Prostate gland (tissue), 2 donors: ENCODE measurements at regions not wholly inside any gene's neighbourhood (a gene's known extent, or its start where the extent isn't known, plus 50 kb on each side); places are given as distances from the start of the nearest gene placed in this dataset.

Experiments used
- POLR2A ChIP-seq: fragments of 450-650 bp; IDR thresholded peaks from one replicate; pipeline ENCODE4 v1.6.1; 2016; ENCODE audit warnings: antibody characterized with exemption, mild to moderate bottlenecking
- POLR2AphosphoS5 ChIP-seq: sonication (generic); formaldehyde crosslinking; IDR thresholded peaks from one replicate; pipeline ENCODE4 v1.6.1; 2017; ENCODE audit warnings: antibody characterized with exemption
- TF ChIP-seq, protein P1 (sequence below), 4 experiments: fragments of 200-600 bp in 2 of 4; fragments of 450-650 bp in 2 of 4; sonication (generic) in 2 of 4; IDR thresholded peaks; 1 replicate in 3 of 4; 2 replicates in 1 of 4; pipeline ENCODE4 v1.5.1; 2016 to 2019; ENCODE audit warnings: antibody characterized with exemption in 4 of 4, mild to moderate bottlenecking in 2 of 4, moderate library complexity in 2 of 4

- TF ChIP-seq POLR2A: no peak
- TF ChIP-seq, protein P1, sequence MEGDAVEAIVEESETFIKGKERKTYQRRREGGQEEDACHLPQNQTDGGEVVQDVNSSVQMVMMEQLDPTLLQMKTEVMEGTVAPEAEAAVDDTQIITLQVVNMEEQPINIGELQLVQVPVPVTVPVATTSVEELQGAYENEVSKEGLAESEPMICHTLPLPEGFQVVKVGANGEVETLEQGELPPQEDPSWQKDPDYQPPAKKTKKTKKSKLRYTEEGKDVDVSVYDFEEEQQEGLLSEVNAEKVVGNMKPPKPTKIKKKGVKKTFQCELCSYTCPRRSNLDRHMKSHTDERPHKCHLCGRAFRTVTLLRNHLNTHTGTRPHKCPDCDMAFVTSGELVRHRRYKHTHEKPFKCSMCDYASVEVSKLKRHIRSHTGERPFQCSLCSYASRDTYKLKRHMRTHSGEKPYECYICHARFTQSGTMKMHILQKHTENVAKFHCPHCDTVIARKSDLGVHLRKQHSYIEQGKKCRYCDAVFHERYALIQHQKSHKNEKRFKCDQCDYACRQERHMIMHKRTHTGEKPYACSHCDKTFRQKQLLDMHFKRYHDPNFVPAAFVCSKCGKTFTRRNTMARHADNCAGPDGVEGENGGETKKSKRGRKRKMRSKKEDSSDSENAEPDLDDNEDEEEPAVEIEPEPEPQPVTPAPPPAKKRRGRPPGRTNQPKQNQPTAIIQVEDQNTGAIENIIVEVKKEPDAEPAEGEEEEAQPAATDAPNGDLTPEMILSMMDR (IDR thresholded peaks at IDR 0.05): no peak
- TF ChIP-seq POLR2AphosphoS5: no peak
Observed at GRCh38 chr6:170122651-170123050, 168.2 kb downstream of the DLL1 start.
